Endothelial cell of umbilical vein (primary cell): ENCODE measurements at regions not wholly inside any gene's neighbourhood (a gene's known extent, or its start where the extent isn't known, plus 50 kb on each side); places are given as distances from the start of the nearest gene placed in this dataset.

Source experiments
- BruUV-seq: library from RNA; stranded (reverse); fragments of 400-500 nt; replicated peaks from 2 replicates; lab custom pipeline; 2021; lab: Mats Ljungman, UMichigan
- CTCF ChIA-PET: fragments of 300-600, 350-600 bp; sonication (Branson Sonifier 250); formaldehyde crosslinking; loops from one replicate; lab custom pipeline; 2021; ENCODE audit warnings: antibody characterized with exemption, inconsistent platforms; lab: Charles Lee
- POLR2A ChIA-PET: fragments of 300-600, 350-600 bp; sonication (Branson Sonifier 250); formaldehyde crosslinking; loops from one replicate; lab custom pipeline; 2021; ENCODE audit warnings: antibody characterized with exemption, inconsistent platforms; lab: Charles Lee
- DNase-seq: peaks from one replicate; pipeline ENCODE4 v3.0.0-alpha.2; 2011; ENCODE audit warnings: low read depth, low spot score
- FAIRE-seq: peaks from 2 replicates; lab custom pipeline; 2011; peaks lifted over from hg19 to GRCh38; lab: Jason Lieb, UNC
- H2AFZ ChIP-seq: 2 replicates; pipeline ENCODE4 v1.6.0; 2012; ENCODE audit warnings: low read depth, low read length, control low read depth, inconsistent platforms
- H3K27ac ChIP-seq: 2 replicates; pipeline ENCODE4 v1.5.1; 2011; ENCODE audit warnings: low read depth, mild to moderate bottlenecking, control low read depth, low read length, moderate library complexity; ENCODE audit not compliant: insufficient read depth
- H3K27me3 ChIP-seq, 2 experiments: 2 replicates each; pipeline versions ENCODE4 v1.6.0 to v1.6.1; 2011; ENCODE audit warnings: low read length in 2 of 2, mixed read lengths in 1 of 2; ENCODE audit not compliant: control insufficient read depth in 2 of 2, insufficient read depth in 2 of 2
- H3K36me3 ChIP-seq, 2 experiments: 2 replicates in 1 of 2; 3 replicates in 1 of 2; pipeline ENCODE4 v1.5.1; 2011; ENCODE audit warnings: low read length in 2 of 2, mild to moderate bottlenecking in 1 of 2, moderate library complexity in 1 of 2; ENCODE audit not compliant: control insufficient read depth in 2 of 2, insufficient read depth in 2 of 2; ENCODE audit errors: extremely low read depth in 1 of 2
- H3K4me1 ChIP-seq: 3 replicates; pipeline ENCODE4 v1.5.1; 2011; ENCODE audit warnings: mild to moderate bottlenecking, low read length; ENCODE audit not compliant: control insufficient read depth, insufficient read depth; ENCODE audit errors: extremely low read depth
- H3K4me2 ChIP-seq: 2 replicates; pipeline ENCODE4 v1.6.1; 2011; ENCODE audit warnings: low read length, control low read depth, mixed read lengths; ENCODE audit not compliant: insufficient read depth
- H3K4me3 ChIP-seq, 3 experiments: fragments of 200-600 bp in 1 of 3; sonication (generic), shearing (Covaris generic) in 1 of 3; replicated peaks in 1 of 3; 2 replicates each; pipeline ENCODE4 v1.5.1; 2011 to 2016; ENCODE audit warnings: control low read depth in 3 of 3, low read length in 3 of 3, mild to moderate bottlenecking in 2 of 3, inconsistent platforms in 1 of 3, low read depth in 1 of 3, moderate library complexity in 1 of 3; ENCODE audit not compliant: insufficient read depth in 1 of 3
- H3K79me2 ChIP-seq: 2 replicates; pipeline ENCODE4 v1.6.0; 2012; ENCODE audit warnings: low read length, inconsistent platforms; ENCODE audit not compliant: control insufficient read depth, insufficient read depth
- H3K9ac ChIP-seq: replicated peaks from 2 replicates; pipeline ENCODE3; 2011; ENCODE audit warnings: low read length, control low read depth; ENCODE audit not compliant: insufficient read depth; ENCODE audit errors: extremely low read depth
- H3K9me1 ChIP-seq: replicated peaks from 3 replicates; pipeline ENCODE4 v1.6.0; 2011; ENCODE audit warnings: mild to moderate bottlenecking, low read length; ENCODE audit not compliant: control insufficient read depth, insufficient read depth; ENCODE audit errors: extremely low read depth
- H3K9me3 ChIP-seq: replicated peaks from 2 replicates; pipeline ENCODE4 v1.5.1; 2012; ENCODE audit warnings: low read length, inconsistent platforms; ENCODE audit not compliant: control insufficient read depth, insufficient read depth
- H4K20me1 ChIP-seq: replicated peaks from 2 replicates; pipeline ENCODE3; 2011; ENCODE audit warnings: mild to moderate bottlenecking, low read length; ENCODE audit not compliant: control insufficient read depth, insufficient read depth; ENCODE audit errors: extremely low read depth
- FOS ChIP-seq: IDR thresholded peaks from 2 replicates; pipeline ENCODE4 v1.6.1; 2011; ENCODE audit warnings: mild to moderate bottlenecking, low read length, moderate library complexity, borderline replicate concordance; ENCODE audit not compliant: insufficient read depth
- GATA2 ChIP-seq: IDR thresholded peaks from 2 replicates; pipeline ENCODE4 v1.7.0; 2011; ENCODE audit warnings: low read depth, mild to moderate bottlenecking, moderate library complexity, mixed read lengths, low read length; ENCODE audit not compliant: insufficient read length, insufficient read depth
- JUN ChIP-seq: IDR thresholded peaks from 2 replicates; pipeline ENCODE4 v1.6.1; 2011; ENCODE audit warnings: borderline replicate concordance, low read depth; ENCODE audit not compliant: insufficient read length, insufficient read depth
- MYC ChIP-seq: IDR thresholded peaks from one replicate; pipeline ENCODE4 v1.6.1; 2011; ENCODE audit warnings: mild to moderate bottlenecking, low read depth, low read length
- POLR2A ChIP-seq: IDR thresholded peaks from 2 replicates; pipeline ENCODE4 v1.6.1; 2012; ENCODE audit warnings: low read depth, mild to moderate bottlenecking, control low read depth, low read length
- dilution Hi-C: fragments of 300-500 bp; cut with MboI; formaldehyde crosslinking; loops from one replicate; pipeline ENCODE4 v1.15.0; 2019; ENCODE audit warnings: low sequenced_read_pairs; ENCODE audit not compliant: extremely low pct_ligation_motif_present
- intact Hi-C: fragments of 100-400 bp; cut with micrococcal nuclease; formaldehyde crosslinking; loops from one replicate; pipeline ENCODE4 v1.10.0; 2022
- TF ChIP-seq, protein P1 (sequence below): IDR thresholded peaks from 2 replicates; pipeline ENCODE4 v1.6.1; 2011; ENCODE audit not compliant: insufficient read depth, insufficient read length
- TF ChIP-seq, protein P2 (sequence below), 2 donors: IDR thresholded peaks; 1 replicate in 1 of 2; 2 replicates in 1 of 2; pipeline ENCODE4 v1.5.1; 2011; ENCODE audit warnings: low read length in 2 of 2, mild to moderate bottlenecking in 2 of 2, moderate library complexity in 2 of 2, control low read depth in 1 of 2, inconsistent platforms in 1 of 2, low read depth in 1 of 2; ENCODE audit not compliant: insufficient read depth in 1 of 2; ENCODE audit errors: extremely low read depth in 1 of 2

DNA sequence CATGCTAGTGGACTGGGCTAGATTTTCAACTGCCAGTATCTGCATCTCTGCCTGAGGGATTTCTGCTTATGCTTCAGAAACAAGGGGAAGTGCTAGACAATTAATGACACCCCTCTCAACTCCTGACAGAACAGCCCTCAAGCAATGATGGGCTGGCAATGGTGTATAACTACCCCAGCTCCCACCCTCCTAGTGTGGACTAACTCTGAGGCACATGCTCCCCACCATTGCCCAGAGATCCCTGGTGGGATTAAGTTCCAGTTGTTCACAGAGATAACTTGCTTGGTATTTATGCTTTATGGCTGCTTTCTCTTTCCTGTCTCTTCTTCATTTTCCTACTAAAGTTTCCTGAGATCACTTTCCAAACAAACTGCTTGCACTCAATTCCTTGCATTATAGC, 113.5 kb downstream of the RPS24 start:
- no peak for FAIRE-seq
- no peaks in the 10 kb centered on the region for H3K9me3 ChIP-seq
- H3K9ac ChIP-seq: no peak overlapping the region
- no peak overlapping the region for H2AFZ ChIP-seq
- no peak for DNase-seq
- TF ChIP-seq POLR2A (no peak), FOS (no peak), JUN (no peak), MYC (no peak), GATA2 (no peak)
- TF ChIP-seq, protein P1, sequence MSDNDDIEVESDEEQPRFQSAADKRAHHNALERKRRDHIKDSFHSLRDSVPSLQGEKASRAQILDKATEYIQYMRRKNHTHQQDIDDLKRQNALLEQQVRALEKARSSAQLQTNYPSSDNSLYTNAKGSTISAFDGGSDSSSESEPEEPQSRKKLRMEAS: no peak
- TF ChIP-seq, protein P2, sequence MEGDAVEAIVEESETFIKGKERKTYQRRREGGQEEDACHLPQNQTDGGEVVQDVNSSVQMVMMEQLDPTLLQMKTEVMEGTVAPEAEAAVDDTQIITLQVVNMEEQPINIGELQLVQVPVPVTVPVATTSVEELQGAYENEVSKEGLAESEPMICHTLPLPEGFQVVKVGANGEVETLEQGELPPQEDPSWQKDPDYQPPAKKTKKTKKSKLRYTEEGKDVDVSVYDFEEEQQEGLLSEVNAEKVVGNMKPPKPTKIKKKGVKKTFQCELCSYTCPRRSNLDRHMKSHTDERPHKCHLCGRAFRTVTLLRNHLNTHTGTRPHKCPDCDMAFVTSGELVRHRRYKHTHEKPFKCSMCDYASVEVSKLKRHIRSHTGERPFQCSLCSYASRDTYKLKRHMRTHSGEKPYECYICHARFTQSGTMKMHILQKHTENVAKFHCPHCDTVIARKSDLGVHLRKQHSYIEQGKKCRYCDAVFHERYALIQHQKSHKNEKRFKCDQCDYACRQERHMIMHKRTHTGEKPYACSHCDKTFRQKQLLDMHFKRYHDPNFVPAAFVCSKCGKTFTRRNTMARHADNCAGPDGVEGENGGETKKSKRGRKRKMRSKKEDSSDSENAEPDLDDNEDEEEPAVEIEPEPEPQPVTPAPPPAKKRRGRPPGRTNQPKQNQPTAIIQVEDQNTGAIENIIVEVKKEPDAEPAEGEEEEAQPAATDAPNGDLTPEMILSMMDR (IDR thresholded peaks at IDR 0.05; ENCODE audit: extremely low read depth in 1 of 2, insufficient read depth in 1 of 2, low read depth in 1 of 2, low read length in 2 of 2): no peak
- dilution Hi-C loops (no loop called here), intact Hi-C loops (no loop called here)
- no peaks in the 10 kb centered on the region for H3K4me1 ChIP-seq
- POLR2A ChIA-PET: no interaction called here
- no peak overlapping the region for H3K4me3 ChIP-seq
- no TSS peak for BruUV-seq
- no peak overlapping the region for H3K27ac ChIP-seq
- peaks cover 2 to 3% of the 10 kb centered on the region in 2 experiments for H3K27me3 ChIP-seq
- H3K36me3 ChIP-seq: no peaks in the 10 kb centered on the region
- no peak overlapping the region for H3K4me2 ChIP-seq
- H3K9me1 ChIP-seq: no peaks in the 10 kb centered on the region
- CTCF ChIA-PET: interaction anchor here (0.7 kb wide), 1 partner anchor 11 kb away, joined by 3 read pairs; no protein-coding TSS in a partner anchor
- no peaks in the 10 kb centered on the region for H3K79me2 ChIP-seq
- H4K20me1 ChIP-seq: no peaks in the 10 kb centered on the region
